ENCODE measurements at regions not wholly inside any gene's neighbourhood (a gene's known extent, or its start where the extent isn't known, plus 50 kb on each side); places are given as distances from the start of the nearest gene placed in this dataset.

GRCh38 chr16:5412731-5413130, 315.1 kb upstream of the EEF2KMT start:
- TF ChIP-seq EZH2 (IDR thresholded peaks at IDR 0.05; ENCODE audit: insufficient read depth, poor library complexity, severe bottlenecking) (no peak), EZH2phosphoT487 (IDR thresholded peaks at IDR 0.05; ENCODE audit: insufficient read depth, low read depth) (no peak)

Data from GM23248 (cell line).